ENCODE measurements at regions not wholly inside any gene's neighbourhood (a gene's known extent, or its start where the extent isn't known, plus 50 kb on each side); places are given as distances from the start of the nearest gene placed in this dataset.

- TF ChIP-seq POLR2A (IDR thresholded peaks at IDR 0.05) (no peak), CTCF (IDR thresholded peaks at IDR 0.05) (no peak), POLR2AphosphoS5 (IDR thresholded peaks at IDR 0.05) (no peak), EP300 (IDR thresholded peaks at IDR 0.05) (no peak)
Measured at GRCh38 chr13:39803851-39804250, 148.4 kb downstream of the COG6 start.
